ENCODE measurements at regions not wholly inside any gene's neighbourhood (a gene's known extent, or its start where the extent isn't known, plus 50 kb on each side); places are given as distances from the start of the nearest gene placed in this dataset.

- DNase-seq = no peak
These were observed 142.2 kb upstream of the SESN3 start for GRCh38 chr11:95373241-95373640.

- no peak for DNase-seq
These were observed 141.2 kb upstream of the SESN3 start for GRCh38 chr11:95372097-95372656.

- DNase-seq = no peak
These were observed 140.2 kb upstream of the SESN3 start for GRCh38 chr11:95371153-95371552.

- no peak for DNase-seq
These were observed 136.7 kb upstream of the SESN3 start for GRCh38 chr11:95367726-95368125.

GRCh38 chr11:95365348-95365747, 134.3 kb upstream of the SESN3 start:
- DNase-seq = no peak

GRCh38 chr11:95364324-95365295, 133.6 kb upstream of the SESN3 start:
- no peak for DNase-seq

- DNase-seq = no peak
These were observed 132.7 kb upstream of the SESN3 start for GRCh38 chr11:95363708-95364107.

- no peak for DNase-seq
These were observed 132.2 kb upstream of the SESN3 start for GRCh38 chr11:95363164-95363563.

- DNase-seq = no peak
These were observed 130.2 kb upstream of the SESN3 start for GRCh38 chr11:95361180-95361579.

- no peak for DNase-seq
These were observed 129.5 kb upstream of the SESN3 start for GRCh38 chr11:95360377-95361075.

GRCh38 chr11:95359756-95360155, 128.8 kb upstream of the SESN3 start:
- DNase-seq = no peak

GRCh38 chr11:95359341-95359663, 128.3 kb upstream of the SESN3 start:
- no peak for DNase-seq

GRCh38 chr11:95358511-95359340, 127.7 kb upstream of the SESN3 start:
- no peak for DNase-seq

- no peak for DNase-seq
These were observed 123.3 kb upstream of the SESN3 start for GRCh38 chr11:95354304-95354703.

GRCh38 chr11:95353706-95354105, 122.7 kb upstream of the SESN3 start:
- DNase-seq = no peak

- no peak for DNase-seq
These were observed 121.8 kb upstream of the SESN3 start for GRCh38 chr11:95352733-95353346.

- DNase-seq = no peak
These were observed 118.4 kb upstream of the SESN3 start for GRCh38 chr11:95349345-95349942.

GRCh38 chr11:95346265-95346664, 115.3 kb upstream of the SESN3 start:
- no peak for DNase-seq

- no peak for DNase-seq
These were observed 114.6 kb upstream of the SESN3 start for GRCh38 chr11:95345651-95346050.

- no peak for DNase-seq
These were observed 114.1 kb upstream of the SESN3 start for GRCh38 chr11:95344932-95345642.

- no peak for DNase-seq
These were observed 110.2 kb upstream of the SESN3 start for GRCh38 chr11:95341221-95341620.

All from activated CD4-positive, alpha-beta T cell treated with anti-CD3 and anti-CD28 coated beads, Interleukin-2, amount 50 U/mL, for 1 hour (primary cell).